Nephron (organoid): ENCODE measurements at regions not wholly inside any gene's neighbourhood (a gene's known extent, or its start where the extent isn't known, plus 50 kb on each side); places are given as distances from the start of the nearest gene placed in this dataset.

ENCODE experiments used
- H3K27ac Mint-ChIP-seq, 3 experiments: 2 replicates each; pipeline ENCODE4 v1.8.0; 2020; ENCODE audit warnings: mixed read lengths in 3 of 3, mild to moderate bottlenecking in 2 of 3, moderate library complexity in 1 of 3
- H3K27me3 Mint-ChIP-seq: 2 replicates; pipeline ENCODE4 v1.8.0; 2021; ENCODE audit warnings: low read depth, mild to moderate bottlenecking, moderate library complexity, mixed read lengths
- H3K36me3 Mint-ChIP-seq: 2 replicates; pipeline ENCODE4 v1.8.0; 2020; ENCODE audit warnings: low read depth, mixed read lengths
- H3K4me1 Mint-ChIP-seq: 2 replicates; pipeline ENCODE4 v1.8.0; 2020; ENCODE audit warnings: mixed read lengths
- H3K4me3 Mint-ChIP-seq, 3 experiments: 2 replicates each; pipeline ENCODE4 v1.8.0; 2020; ENCODE audit warnings: mild to moderate bottlenecking in 3 of 3, mixed read lengths in 3 of 3, moderate library complexity in 2 of 3
- H3K9me3 Mint-ChIP-seq: 2 replicates; pipeline ENCODE4 v1.8.0; 2020; ENCODE audit warnings: mixed read lengths
- CTCF ChIP-seq, 3 experiments: fragments of 200-600 bp; sonication (generic); IDR thresholded peaks; one replicate each; pipeline ENCODE4 v1.5.0; 2021; ENCODE audit warnings: antibody characterized with exemption in 3 of 3; ENCODE audit not compliant: unreplicated experiment in 3 of 3

GRCh38 chr4:177052211-177052934 is 257.3 kb upstream of the NEIL3 start:
- Mint-ChIP-seq H3K9me3 (no peaks in the 10 kb centered on the region), H3K27me3 (peaks cover 3% of the 10 kb centered on the region), H3K4me3 (no peak overlapping the region), H3K4me1 (no peaks in the 10 kb centered on the region), H3K36me3 (no peaks in the 10 kb centered on the region), H3K27ac (no peak overlapping the region)
- TF ChIP-seq CTCF (IDR thresholded peaks at IDR 0.05; ENCODE audit: unreplicated experiment in 3 of 3) = no peak

- Mint-ChIP-seq H3K4me3 (no peak overlapping the region), H3K27me3 (peaks cover 3% of the 10 kb centered on the region), H3K27ac (no peak overlapping the region), H3K4me1 (no peaks in the 10 kb centered on the region), H3K36me3 (no peaks in the 10 kb centered on the region), H3K9me3 (peaks cover 3% of the 10 kb centered on the region)
- no peak for TF ChIP-seq CTCF (IDR thresholded peaks at IDR 0.05; ENCODE audit: unreplicated experiment in 3 of 3)
Measured at GRCh38 chr4:177057186-177057585, 252.5 kb upstream of the NEIL3 start.

- H3K9me3 Mint-ChIP-seq = peaks cover 3% of the 10 kb centered on the region
- H3K27me3 Mint-ChIP-seq = no peaks in the 10 kb centered on the region
- no peak overlapping the region for H3K27ac Mint-ChIP-seq
- no peak for TF ChIP-seq CTCF (IDR thresholded peaks at IDR 0.05; ENCODE audit: unreplicated experiment in 3 of 3)
- H3K4me3 Mint-ChIP-seq = no peak overlapping the region
- H3K36me3 Mint-ChIP-seq = no peaks in the 10 kb centered on the region
- no peaks in the 10 kb centered on the region for H3K4me1 Mint-ChIP-seq
Measured at GRCh38 chr4:177064116-177064515, 245.6 kb upstream of the NEIL3 start.

- H3K4me3 Mint-ChIP-seq = no peak overlapping the region
- TF ChIP-seq CTCF (IDR thresholded peaks at IDR 0.05; ENCODE audit: unreplicated experiment in 3 of 3) = no peak
Measured at GRCh38 chr4:177064729-177065394, 244.8 kb upstream of the NEIL3 start.

GRCh38 chr4:177066746-177067145 is 242.9 kb upstream of the NEIL3 start:
- Mint-ChIP-seq H3K27me3 (no peaks in the 10 kb centered on the region), H3K4me1 (no peaks in the 10 kb centered on the region), H3K36me3 (no peaks in the 10 kb centered on the region), H3K4me3 (no peak overlapping the region), H3K9me3 (no peaks in the 10 kb centered on the region), H3K27ac (no peak overlapping the region)
- TF ChIP-seq CTCF (IDR thresholded peaks at IDR 0.05; ENCODE audit: unreplicated experiment in 3 of 3) = no peak

More at GRCh38 chr4:177064729-177065394, 244.8 kb upstream of the NEIL3 start:
- H3K27ac Mint-ChIP-seq = no peak overlapping the region
- H3K4me1 Mint-ChIP-seq = no peaks in the 10 kb centered on the region
- H3K27me3 Mint-ChIP-seq = no peaks in the 10 kb centered on the region
- no peaks in the 10 kb centered on the region for H3K36me3 Mint-ChIP-seq
- H3K9me3 Mint-ChIP-seq = no peaks in the 10 kb centered on the region
